HG03521 (cell line): ENCODE measurements at regions not wholly inside any gene's neighbourhood (a gene's known extent, or its start where the extent isn't known, plus 50 kb on each side); places are given as distances from the start of the nearest gene placed in this dataset.
"Not testable (repeated sequence)": the region's sequence is repeated elsewhere in the genome, so short reads cannot be mapped to it uniquely, and the experiment has no call there.

Experiments used
- ATAC-seq: cut with Tn5 transposase; IDR thresholded peaks from one replicate; pipeline ENCODE4 v1.9.1; 2021; ENCODE audit warnings: mild to moderate bottlenecking, moderate library complexity; ENCODE audit not compliant: unreplicated experiment

- no peak for ATAC-seq
Measured at GRCh38 chr14:55845963-55846825, 266.2 kb downstream of the KTN1 start.

GRCh38 chr14:55846826-55847446 lies 266.9 kb downstream of the KTN1 start:
- no peak for ATAC-seq

GRCh38 chr14:55847766-55848165 lies 267.8 kb downstream of the KTN1 start:
- ATAC-seq = no peak

GRCh38 chr14:55848964-55849363 lies 269.0 kb downstream of the KTN1 start:
- ATAC-seq = no peak

GRCh38 chr14:55849833-55850232 lies 268.4 kb upstream of the PELI2 start:
- ATAC-seq = no peak

GRCh38 chr14:55850825-55851241 lies 267.4 kb upstream of the PELI2 start:
- ATAC-seq = no peak

- no peak for ATAC-seq
Measured at GRCh38 chr14:55851301-55851700, 266.9 kb upstream of the PELI2 start.

GRCh38 chr14:55851961-55852360 lies 266.2 kb upstream of the PELI2 start:
- ATAC-seq = no peak

- no peak for ATAC-seq
Measured at GRCh38 chr14:55855751-55856150, 262.5 kb upstream of the PELI2 start.

GRCh38 chr14:55858604-55859003 lies 259.6 kb upstream of the PELI2 start:
- no peak for ATAC-seq

- ATAC-seq = not testable (repeated sequence)
Measured at GRCh38 chr14:55861561-55861960, 256.6 kb upstream of the PELI2 start.

GRCh38 chr14:55864890-55865655 lies 253.1 kb upstream of the PELI2 start:
- ATAC-seq = no peak

GRCh38 chr14:55867311-55867710 lies 250.9 kb upstream of the PELI2 start:
- no peak for ATAC-seq

- no peak for ATAC-seq
Measured at GRCh38 chr14:55867719-55868118, 250.5 kb upstream of the PELI2 start.

GRCh38 chr14:55869397-55870049 lies 248.7 kb upstream of the PELI2 start:
- ATAC-seq = no peak

GRCh38 chr14:55873169-55873568 lies 245.0 kb upstream of the PELI2 start:
- no peak for ATAC-seq

GRCh38 chr14:55874785-55875184 lies 243.4 kb upstream of the PELI2 start:
- no peak for ATAC-seq

- no peak for ATAC-seq
Measured at GRCh38 chr14:55877942-55878341, 240.3 kb upstream of the PELI2 start.

GRCh38 chr14:55881577-55882241 lies 236.5 kb upstream of the PELI2 start:
- ATAC-seq = no peak

- no peak for ATAC-seq
Measured at GRCh38 chr14:55884819-55885218, 233.4 kb upstream of the PELI2 start.

GRCh38 chr14:55889124-55889523 lies 229.1 kb upstream of the PELI2 start:
- no peak for ATAC-seq
